Activated T-cell treated with anti-CD3 and anti-CD28 coated beads for 48 hours (primary cell): ENCODE measurements at regions not wholly inside any gene's neighbourhood (a gene's known extent, or its start where the extent isn't known, plus 50 kb on each side); places are given as distances from the start of the nearest gene placed in this dataset.

Source experiments
- DNase-seq: peaks from one replicate; pipeline ENCODE4 v3.0.0-alpha.2; 2020; ENCODE audit warnings: low read depth

GRCh38 chr16:85541980-85542900 lies 70.9 kb upstream of the GSE1 start:
- no peak for DNase-seq

DNA sequence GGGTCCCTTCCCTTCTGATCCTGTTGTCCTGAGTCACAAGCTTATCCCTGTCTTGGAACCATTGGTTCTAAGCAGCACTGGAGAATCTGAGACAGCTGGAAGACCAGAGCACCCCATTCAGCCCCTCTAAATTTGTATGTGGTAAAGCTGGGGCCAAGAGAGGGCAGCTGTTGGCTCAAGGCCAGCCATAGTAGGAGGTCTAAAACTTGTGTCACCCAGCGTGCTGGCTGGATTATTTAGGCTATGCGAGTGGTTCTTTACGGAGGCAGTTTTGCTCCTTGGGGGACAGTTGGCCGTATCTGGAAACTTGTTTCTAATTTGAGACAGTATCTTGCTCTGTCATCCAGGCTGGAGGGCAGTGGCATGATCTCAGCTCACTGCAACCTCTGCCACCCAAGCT lies 69.6 kb upstream of the GSE1 start:
- no peak for DNase-seq

DNA sequence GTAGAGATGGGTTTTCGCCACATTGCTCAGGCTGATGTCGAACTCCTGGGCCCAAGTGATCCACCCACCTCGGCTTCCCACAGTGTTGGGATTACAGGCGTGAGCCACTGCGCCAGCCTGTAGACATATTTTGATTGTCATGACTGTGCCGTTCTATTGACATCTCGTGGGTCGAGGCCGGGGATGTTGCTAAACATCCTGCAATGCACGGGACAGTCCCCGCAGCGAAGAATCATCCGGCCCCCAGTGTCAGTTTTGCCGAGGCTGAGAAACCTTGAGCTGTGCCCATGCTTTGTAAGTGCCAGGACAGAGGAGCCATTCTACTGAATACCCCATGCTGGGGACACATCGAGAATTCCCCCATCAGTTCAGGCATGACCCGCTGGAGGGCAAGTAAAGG lies 69.1 kb upstream of the GSE1 start:
- no peak for DNase-seq

DNA sequence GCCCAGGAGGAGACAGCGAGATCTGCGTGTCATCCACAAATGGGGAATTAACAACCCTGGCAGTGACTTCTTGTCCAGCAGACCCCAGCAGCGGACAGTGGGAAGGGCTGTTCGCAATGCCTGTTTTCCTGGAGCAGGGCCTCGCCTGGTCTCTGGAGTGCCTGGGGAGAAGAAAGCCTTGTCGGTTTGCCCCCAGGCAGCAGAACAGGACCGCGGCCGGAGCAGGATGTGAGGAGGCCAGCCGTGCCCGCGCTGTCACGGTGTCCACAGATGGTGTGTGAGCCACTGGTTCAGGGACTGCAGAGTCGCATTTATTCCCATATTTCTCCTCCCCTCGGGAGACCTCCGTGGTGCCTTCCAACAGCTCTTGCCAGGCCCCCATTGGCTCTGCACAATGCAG lies 68.5 kb upstream of the GSE1 start:
- no peak for DNase-seq

- DNase-seq, result no peak
Observed at GRCh38 chr16:85545227-85545818, 67.8 kb upstream of the GSE1 start.

DNA sequence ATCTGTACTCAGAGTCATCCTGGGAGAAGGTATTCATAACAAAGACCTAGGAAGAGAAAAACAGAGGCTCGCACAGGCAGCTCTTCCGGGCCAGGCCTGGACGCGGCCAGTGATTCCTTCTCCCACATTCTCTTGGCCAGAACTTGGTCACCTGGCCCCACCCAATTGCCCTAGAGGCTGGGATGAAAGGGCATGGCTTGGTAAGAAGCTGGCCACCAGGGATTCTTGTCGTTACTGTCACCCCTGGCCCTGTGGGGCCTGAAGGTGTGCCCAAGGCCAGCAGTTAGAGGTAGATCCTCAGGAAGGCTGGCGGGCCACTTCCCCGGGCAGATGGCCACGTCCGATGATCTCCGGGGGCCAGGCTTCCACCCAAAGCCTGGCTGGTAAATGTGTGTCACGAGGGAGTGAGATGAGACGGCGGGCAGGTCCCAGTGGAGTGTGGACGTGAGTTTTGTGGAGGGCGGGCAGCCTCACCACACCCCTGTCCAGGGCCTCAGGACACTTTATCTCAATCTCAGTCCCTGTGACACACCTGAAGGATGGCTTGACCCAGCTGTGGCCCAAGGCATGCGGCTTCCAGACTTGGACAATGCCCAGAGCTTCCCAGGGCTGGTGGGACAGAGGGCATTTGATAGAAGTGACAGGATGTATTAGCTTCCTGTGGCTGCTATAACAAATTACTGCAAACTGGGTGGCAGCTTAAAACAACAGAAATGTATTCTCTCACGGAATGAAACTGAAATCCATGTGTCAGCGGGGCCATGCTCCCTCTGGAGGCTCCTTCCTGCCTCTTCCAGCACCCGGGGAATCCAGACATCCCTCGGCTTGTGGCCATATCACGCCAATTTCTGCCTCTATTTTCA lies 66.3 kb upstream of the GSE1 start:
- DNase-seq, result no peak

DNA sequence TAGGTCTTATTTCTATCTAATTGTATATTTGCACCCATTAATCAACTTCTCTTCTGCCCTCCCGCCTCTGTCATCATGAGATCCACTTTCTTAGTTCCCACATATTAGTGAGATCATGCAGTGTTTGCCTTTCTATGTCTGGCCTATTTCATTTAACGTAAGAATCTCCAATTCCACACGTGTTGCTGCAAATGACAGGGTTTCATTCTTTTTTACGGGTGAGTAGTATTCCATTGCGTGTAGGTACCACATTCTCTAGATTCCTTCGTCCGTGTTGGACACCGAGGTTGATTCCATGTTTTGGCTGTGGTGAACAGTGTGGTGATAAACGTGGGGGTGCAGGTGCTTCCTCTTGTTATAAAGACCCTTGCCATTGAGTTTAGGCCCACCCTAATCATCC lies 64.7 kb upstream of the GSE1 start:
- DNase-seq, result no peak

DNA sequence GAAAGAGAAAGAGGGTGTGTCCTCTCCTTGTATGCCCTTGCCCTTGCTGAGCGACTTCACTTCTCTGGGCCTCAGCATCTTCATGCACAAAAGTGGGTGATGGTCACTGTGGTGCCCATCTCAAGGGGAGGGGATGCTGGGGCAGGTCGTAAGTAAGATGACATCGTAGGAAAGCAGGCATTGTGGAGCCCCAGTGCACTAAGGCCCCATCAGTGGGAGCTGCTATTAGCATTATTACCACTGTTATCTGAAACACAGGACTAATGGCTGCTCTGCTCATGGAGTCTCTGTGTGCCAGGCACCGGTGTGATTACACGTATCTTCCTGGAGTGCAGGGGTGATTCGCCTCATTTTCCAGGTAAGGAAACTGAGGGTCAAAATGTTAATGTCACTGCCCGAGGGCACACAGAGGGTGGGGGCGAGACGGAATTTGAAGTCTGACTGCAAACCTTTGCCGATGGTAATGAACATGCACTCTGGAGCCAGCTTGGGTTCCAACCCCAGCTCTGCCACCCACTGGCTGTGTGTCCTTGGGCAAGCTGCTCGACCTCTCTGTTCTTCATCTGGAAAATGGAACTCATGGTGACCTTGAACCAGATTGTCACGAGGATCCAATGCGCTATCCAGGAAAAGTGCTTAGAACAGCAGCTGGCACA lies 63.2 kb upstream of the GSE1 start:
- no peak for DNase-seq

DNA sequence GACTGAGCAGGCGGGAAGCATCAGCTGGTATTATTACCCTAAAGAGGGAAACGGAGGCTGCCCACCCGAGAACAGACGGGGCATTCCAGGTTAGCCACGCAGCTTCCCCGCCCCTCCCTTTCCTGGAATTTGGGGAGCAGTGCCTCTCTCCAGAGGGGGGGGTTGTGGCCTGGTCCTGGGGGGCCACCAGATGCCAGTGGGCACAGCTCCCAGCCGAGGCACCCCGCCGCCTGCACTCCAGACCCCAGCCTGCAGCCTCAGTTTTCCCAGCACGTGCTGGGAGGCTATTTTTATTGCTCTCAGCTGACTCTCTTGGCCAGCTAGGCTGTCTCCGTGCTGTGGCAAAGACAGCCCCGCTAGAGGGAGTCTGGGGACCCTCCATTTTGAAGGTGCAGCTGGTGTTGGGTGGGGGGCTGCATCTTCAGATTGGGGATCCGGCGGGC lies 62.7 kb upstream of the GSE1 start:
- DNase-seq, result no peak

DNA sequence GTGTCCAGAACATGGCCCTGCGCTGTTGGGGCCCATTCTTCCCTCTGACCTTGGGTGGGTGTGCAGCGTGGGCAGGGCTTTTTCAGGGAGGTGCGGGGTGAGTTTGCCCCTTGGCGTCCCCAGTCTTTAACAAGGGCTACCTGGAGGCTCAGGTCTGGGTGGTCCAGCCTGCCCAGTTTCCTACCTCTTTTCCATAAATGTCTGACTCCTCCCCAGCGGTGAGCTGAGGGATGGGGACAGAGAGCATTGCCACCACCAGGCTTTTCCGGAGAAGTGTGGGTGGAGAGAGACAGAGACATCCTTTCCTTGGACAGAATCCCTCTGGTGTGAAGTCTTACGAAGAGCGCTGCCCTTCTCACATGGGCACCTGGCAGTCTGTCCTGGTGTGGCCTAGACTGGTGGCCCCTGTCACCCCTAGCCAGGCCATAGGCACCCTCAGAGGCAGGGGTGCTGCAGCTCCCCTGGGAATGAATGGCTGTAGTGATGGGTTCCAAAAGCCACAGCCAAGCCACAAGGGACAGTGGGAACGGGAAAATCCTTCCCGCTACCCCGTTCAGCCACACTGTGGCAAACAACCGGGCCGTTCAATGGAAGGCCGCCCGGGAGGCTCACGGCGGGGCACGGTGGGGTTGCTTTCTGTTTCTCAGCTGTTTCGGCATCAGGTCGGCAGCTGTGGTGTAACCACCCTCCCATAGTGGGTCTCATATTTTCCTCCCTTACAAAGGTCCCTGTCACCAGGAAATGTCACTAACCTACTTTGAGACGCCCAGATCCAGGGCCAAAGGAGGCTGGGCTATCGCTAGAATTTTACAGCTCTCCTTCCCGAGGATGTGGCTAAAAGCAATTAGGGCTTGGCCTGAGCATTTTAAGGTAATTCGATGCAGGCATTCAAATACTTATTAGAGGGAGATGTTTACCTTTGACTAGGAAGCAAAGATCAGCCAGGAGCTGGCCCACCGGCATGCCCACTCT lies 61.9 kb upstream of the GSE1 start:
- no peak for DNase-seq

- no peak for DNase-seq
Observed at GRCh38 chr16:85552980-85553435, 60.1 kb upstream of the GSE1 start.

GRCh38 chr16:85553436-85554113 lies 59.5 kb upstream of the GSE1 start:
- DNase-seq, result peak; percentile 41

- peak; percentile 64 for DNase-seq
Observed at GRCh38 chr16:85554114-85554888, 58.8 kb upstream of the GSE1 start.

GRCh38 chr16:85554889-85555718 lies 58.0 kb upstream of the GSE1 start:
- DNase-seq, result peak; percentile 57

GRCh38 chr16:85555719-85556455 lies 57.2 kb upstream of the GSE1 start:
- DNase-seq, result no peak

DNA sequence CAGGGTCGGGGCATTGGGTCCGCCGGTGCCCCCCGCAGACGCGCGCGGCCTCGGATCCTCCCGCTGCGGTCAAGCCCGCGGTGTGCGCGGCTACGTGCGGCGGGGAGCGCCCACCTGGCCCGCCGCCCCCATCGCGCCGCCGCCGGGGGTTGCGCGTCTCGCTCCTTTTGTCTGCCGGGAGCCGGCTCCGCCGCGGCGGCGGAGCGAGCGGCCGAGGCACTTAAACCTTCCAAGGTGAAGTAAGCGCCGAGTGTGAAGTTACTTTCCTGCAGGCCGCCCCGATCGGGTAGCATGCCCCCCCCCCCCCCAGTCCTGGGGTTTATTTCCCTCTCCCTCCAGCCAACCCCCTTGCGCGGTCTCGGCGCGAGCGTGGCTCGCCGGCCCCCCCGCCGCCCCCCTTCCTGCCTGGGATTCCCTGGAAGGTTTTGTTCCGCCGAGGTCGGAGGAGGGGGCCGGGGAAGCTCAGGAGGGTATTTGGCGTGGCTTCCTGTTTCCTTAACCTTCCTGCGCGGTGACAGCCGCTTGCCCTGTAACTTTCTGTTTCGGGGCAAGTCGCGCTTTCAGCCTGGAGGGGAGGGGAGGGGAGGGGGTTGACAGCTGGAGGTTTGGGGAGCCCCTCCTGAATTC lies 56.6 kb upstream of the GSE1 start:
- DNase-seq, result peak; percentile 42
